ENCODE measurements at regions not wholly inside any gene's neighbourhood (a gene's known extent, or its start where the extent isn't known, plus 50 kb on each side); places are given as distances from the start of the nearest gene placed in this dataset.

DNA sequence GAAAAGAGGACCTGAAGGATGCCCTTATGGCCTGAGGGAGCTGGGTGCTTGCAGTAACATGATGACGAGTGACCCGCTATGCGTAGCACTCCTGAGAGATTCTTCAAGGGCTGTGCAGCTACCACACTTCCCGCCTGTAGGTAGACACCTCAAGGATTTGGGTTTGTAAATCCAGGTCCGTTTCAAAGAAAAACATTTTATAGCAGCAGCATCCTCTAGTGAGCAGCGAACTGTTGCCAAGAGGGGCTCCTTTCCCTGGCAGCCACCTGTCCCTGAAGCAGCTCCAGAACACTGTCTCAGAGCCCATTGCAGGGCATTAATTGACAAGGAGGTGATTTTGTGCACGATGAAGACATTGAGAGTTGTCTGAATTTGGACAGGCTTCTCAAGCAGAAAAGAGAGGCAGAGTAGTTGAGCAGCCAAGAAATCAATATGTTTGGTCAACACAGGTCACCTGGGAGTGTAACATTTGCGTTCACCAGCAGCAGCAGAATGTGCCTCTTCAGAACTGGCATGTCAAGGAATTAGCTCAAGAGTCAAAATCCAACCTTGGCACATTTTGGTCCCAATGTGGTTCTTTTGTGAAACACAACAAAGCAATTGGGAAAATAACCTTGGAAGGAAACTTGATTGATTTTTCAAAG is 209.8 kb upstream of the MTNR1B start:
- no peak overlapping the region for H3K4me3 ChIP-seq (ENCODE audit: low read depth, low read length)
- no peak for TF ChIP-seq CTCF (IDR thresholded peaks at IDR 0.05; ENCODE audit: low read depth, low read length)

- no peak overlapping the region for H3K4me3 ChIP-seq (ENCODE audit: low read depth, low read length)
- no peak for TF ChIP-seq CTCF (IDR thresholded peaks at IDR 0.05; ENCODE audit: low read depth, low read length)
These were observed 207.3 kb upstream of the MTNR1B start for GRCh38 chr11:92762121-92762540.

- no peak overlapping the region for H3K4me3 ChIP-seq (ENCODE audit: low read depth, low read length)
- no peak for TF ChIP-seq CTCF (IDR thresholded peaks at IDR 0.05; ENCODE audit: low read depth, low read length)
These were observed 206.1 kb upstream of the MTNR1B start for GRCh38 chr11:92763336-92763735.

DNA sequence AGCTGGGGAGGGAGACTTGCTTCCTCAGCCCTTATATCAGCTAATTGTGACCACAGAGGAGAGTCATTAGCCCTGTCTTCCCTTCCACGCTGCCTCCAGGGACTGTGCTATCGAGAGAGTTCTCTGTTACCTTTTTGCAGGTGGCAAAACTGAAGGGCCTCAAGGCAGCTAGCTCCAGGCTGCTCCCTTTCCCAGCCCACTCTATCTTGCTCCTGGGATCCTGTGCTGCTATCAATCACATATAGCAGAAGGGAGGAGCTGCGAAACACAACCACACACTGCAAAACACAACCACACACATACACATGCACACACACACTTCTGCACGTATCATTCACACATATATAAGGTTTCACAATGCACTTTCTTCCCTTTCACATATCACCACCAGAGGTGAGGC is 205.3 kb upstream of the MTNR1B start:
- TF ChIP-seq CTCF (IDR thresholded peaks at IDR 0.05; ENCODE audit: low read depth, low read length), result no peak
- H3K4me3 ChIP-seq (ENCODE audit: low read depth, low read length), result no peak overlapping the region

GRCh38 chr11:92765082-92765840 is 204.2 kb upstream of the MTNR1B start:
- no peak overlapping the region for H3K4me3 ChIP-seq (ENCODE audit: low read depth, low read length)

DNA sequence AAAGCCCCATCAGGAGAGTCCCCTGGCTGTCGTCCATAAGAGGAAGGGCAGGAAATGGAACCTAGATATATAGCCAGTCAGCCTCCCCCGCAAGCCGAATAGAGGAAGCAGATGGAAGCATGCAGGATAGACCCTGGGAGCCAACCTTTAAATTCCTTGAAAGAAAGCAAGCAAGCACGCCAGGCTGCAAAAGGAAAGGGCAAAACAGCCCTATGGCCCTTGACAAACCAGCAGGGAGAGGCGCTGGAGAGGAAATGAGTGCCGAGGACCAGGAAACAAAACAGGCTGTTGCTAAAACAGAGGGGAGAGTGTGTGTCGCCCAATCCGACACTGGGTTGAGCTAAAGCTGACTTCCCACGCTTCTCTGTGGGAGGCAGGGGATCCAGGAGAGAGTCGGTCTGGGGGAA is 203.5 kb upstream of the MTNR1B start:
- TF ChIP-seq CTCF (IDR thresholded peaks at IDR 0.05; ENCODE audit: low read depth, low read length), result no peak
- H3K4me3 ChIP-seq (ENCODE audit: low read depth, low read length), result no peak overlapping the region

More at GRCh38 chr11:92765082-92765840, 204.2 kb upstream of the MTNR1B start:
- TF ChIP-seq CTCF (IDR thresholded peaks at IDR 0.05; ENCODE audit: low read depth, low read length), result no peak

- no peak for TF ChIP-seq CTCF (IDR thresholded peaks at IDR 0.05; ENCODE audit: low read depth, low read length)
- H3K4me3 ChIP-seq (ENCODE audit: low read depth, low read length), result no peak overlapping the region
These were observed 202.8 kb upstream of the MTNR1B start for GRCh38 chr11:92766698-92767097.
